ENCODE measurements at regions not wholly inside any gene's neighbourhood (a gene's known extent, or its start where the extent isn't known, plus 50 kb on each side); places are given as distances from the start of the nearest gene placed in this dataset.

DNA sequence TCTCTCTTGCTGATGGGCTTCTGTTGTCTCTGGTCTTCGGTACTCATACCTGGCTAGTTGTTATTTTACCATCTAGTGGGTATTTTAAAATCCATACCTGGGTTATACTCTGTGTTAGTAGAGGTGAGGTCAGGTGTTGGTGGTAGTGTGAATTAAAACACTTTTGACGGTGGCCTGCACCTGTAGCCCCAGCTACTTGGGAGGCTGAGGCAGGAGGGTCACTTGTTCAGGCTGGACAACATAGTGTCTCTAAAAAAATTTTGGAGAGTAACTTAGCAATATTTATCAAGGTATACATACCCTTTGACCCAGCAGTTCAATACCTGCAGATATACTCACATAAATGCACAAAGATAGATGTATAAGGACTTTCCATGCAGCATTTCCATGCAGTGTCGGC is 55.4 kb downstream of the GSX1 start:
- no peak for DNase-seq

- DNase-seq, result no peak
These were observed 59.0 kb downstream of the GSX1 start for GRCh38 chr13:27851096-27851850.

GRCh38 chr13:27852491-27852890 is 60.2 kb downstream of the GSX1 start:
- DNase-seq, result no peak

- no peak for DNase-seq
These were observed 61.1 kb downstream of the GSX1 start for GRCh38 chr13:27853335-27853734.

DNA sequence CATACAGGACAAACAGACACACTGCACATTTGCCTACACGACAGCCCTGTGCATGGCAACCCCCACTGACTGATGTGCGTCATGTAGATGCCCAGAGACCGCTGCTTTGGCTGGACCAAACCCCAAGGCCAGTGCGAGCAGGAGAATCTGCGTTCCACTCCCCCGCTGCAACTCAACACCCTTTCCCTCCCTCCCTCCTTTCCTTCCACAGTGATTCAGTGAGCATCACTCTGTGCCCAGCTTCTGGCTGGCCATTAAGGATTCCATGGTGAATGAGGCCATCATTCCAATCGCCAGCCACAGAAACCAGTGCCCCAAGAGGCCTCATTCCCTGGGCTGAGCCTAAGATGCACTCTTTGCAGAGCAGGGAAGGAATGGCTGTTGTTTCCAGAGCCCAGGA is 61.6 kb downstream of the GSX1 start:
- no peak for DNase-seq

DNA sequence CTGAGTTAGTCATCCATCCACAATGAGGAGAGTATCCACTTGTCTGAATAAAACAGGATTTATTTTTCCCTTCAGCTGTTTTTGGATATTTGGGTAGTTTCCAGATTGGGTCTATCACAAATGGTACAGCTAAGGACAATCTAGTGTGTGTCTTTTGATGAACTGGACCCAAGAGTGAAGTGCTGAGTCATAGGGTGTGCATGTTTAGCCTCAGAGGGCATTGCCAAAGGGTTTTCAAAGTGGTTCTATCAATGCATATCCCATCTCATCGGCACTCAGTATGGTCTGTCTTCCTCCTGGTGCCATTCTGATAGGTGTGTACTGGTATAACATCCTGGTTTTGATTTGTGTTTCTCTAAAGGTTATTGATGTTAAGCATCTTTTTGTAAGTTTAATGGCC is 62.3 kb downstream of the GSX1 start:
- DNase-seq, result no peak

DNA sequence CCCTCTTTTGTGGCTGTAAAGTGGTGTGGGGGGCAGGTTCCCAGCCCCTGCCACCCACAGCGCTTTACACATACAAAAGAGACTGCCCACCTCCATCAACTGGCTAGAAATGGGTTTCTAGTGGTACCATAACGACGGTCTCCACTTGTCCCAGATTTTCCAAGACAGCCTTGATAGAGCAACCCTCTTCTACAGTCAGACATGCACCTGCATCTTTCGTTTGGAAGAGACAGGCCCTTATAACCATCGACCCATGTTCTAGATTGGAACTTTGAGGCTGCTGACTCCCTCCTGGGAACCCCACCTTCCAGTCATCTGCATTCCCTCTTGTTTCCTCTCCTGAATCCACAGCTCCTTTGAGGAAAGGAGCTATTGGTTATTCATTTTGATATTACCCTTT is 63.1 kb downstream of the GSX1 start:
- DNase-seq, result no peak

DNA sequence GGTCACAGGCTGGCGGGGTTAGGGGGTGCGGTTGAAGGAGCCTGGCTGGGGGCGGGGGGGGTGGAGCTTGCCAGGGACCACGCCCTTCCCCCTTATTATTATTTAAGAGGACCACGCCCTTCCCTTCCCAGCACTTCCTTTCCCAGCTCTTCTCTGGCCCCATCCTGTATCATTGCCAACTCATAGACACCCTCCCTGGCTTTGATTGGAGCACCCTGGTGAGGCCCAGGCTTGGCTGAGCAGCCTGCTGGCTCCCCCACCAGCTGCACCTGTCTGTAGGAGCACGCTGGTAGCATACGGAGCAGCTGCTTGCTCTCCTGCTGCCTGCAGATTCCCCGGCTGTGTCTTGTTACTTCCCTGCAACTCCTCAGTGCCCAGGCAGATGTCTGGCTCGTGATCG is 62.5 kb upstream of the PDX1 start:
- no peak for DNase-seq

GRCh38 chr13:27858046-27858445 is 61.8 kb upstream of the PDX1 start:
- no peak for DNase-seq

GRCh38 chr13:27860743-27861142 is 59.1 kb upstream of the PDX1 start:
- no peak for DNase-seq

DNA sequence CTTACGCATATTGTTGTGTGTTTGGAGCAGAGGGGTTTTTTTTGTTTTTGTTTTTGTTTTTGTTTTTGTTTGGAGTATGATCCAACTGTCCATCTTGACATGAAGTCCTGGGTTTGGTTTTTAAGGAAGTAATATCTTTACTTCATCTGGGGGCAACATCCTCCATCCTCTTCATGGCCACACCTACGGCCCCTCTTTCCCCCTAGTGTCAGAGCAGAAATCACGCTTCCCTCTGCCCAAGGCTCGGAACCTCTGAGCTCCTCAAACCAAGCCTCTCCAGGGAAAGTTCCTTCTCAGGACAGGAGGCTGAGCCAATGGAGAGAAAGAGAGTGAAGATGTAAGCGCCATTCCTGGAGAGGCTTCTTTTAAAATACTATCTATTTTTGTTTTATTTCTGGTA is 58.6 kb upstream of the PDX1 start:
- DNase-seq, result no peak

GRCh38 chr13:27868641-27869435 is 51.0 kb upstream of the PDX1 start:
- peak; percentile 1 for DNase-seq

DNA sequence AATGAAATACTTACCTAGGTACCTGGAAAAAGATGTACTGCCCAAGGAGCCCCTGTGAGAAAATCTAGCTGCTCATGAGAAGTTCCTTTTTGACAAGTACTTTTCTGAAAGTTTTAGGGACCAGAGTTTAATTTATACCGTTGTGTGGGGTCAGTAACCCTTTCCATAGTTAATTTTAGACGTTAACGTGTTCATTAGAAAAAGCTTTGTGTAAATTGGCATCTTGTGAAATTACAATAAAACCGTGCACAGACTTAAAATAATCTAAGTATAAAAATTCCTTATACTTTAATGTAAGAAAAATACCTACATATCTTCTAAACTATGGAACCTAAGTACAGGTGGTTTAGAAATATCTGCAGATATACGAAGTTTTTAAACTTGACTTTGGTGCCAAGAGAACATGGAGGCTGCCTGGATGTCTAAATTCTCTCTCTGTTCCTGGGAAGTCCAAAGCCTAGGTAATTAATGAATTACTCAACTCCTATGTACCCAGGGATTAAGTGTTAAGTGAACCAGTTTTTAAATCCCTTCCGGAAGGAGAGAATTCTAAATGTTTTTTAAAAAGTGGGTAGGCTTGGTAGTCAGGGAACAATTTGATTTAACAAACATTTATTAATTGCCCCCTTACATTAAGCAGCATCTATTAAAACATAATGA is 50.2 kb upstream of the PDX1 start:
- no peak for DNase-seq
